Breast epithelium (tissue), 4 donors: ENCODE measurements at regions not wholly inside any gene's neighbourhood (a gene's known extent, or its start where the extent isn't known, plus 50 kb on each side); places are given as distances from the start of the nearest gene placed in this dataset.
"Not testable (repeated sequence)": the region's sequence is repeated elsewhere in the genome, so short reads cannot be mapped to it uniquely, and the experiment has no call there.

Source experiments
- DNase-seq, 2 donors: peaks; one replicate each; pipeline ENCODE4 v3.0.0-alpha.2; 2019; ENCODE audit warnings: low spot score in 2 of 2
- H3K27ac ChIP-seq, 2 donors: fragments of 200-600 bp; sonication (generic) in 1 of 2; one replicate each; pipeline ENCODE4 v1.5.1; 2016 to 2019; ENCODE audit warnings: mild to moderate bottlenecking in 1 of 2
- H3K27me3 ChIP-seq, 2 donors: fragments of 200-600 bp; sonication (generic) in 1 of 2; one replicate each; pipeline versions ENCODE4 v1.5.1 to v1.6.0; 2017 to 2019; ENCODE audit warnings: control low read depth in 1 of 2, mild to moderate bottlenecking in 1 of 2
- H3K36me3 ChIP-seq: fragments of 200-600 bp; one replicate; pipeline ENCODE4 v1.5.1; 2019
- H3K4me1 ChIP-seq, 2 donors: fragments of 200-600 bp; sonication (generic); one replicate each; pipeline ENCODE4 v1.5.1; 2016 to 2019; ENCODE audit warnings: control low read depth in 1 of 2
- H3K4me3 ChIP-seq, 3 donors: fragments of 200-600 bp; sonication (generic); 1 replicate in 2 of 3; 2 replicates in 1 of 3; pipeline ENCODE4 v1.5.1; 2016 to 2019; ENCODE audit warnings: mild to moderate bottlenecking in 3 of 3, moderate library complexity in 2 of 3
- H3K9me3 ChIP-seq, 2 donors: fragments of 200-600 bp; sonication (generic) in 1 of 2; one replicate each; pipeline ENCODE4 v1.5.1; 2016 to 2019; ENCODE audit warnings: control low read depth in 1 of 2
- POLR2A ChIP-seq: fragments of 450-650 bp; IDR thresholded peaks from one replicate; pipeline ENCODE4 v1.6.1; 2016; ENCODE audit warnings: antibody characterized with exemption, mild to moderate bottlenecking, moderate library complexity
- POLR2AphosphoS5 ChIP-seq, 3 donors: sonication (generic); formaldehyde crosslinking; IDR thresholded peaks; one replicate each; pipeline ENCODE4 v1.6.1; 2017; ENCODE audit warnings: antibody characterized with exemption in 3 of 3
- intact Hi-C: fragments of 100-400 bp; cut with DNase I; formaldehyde crosslinking; loops from one replicate; pipeline ENCODE4 v1.15.1; 2023; ENCODE audit warnings: low total_unique reads
- TF ChIP-seq, protein P1 (sequence below), 3 donors: fragments of 450-650 bp; IDR thresholded peaks; one replicate each; pipeline ENCODE4 v1.5.1; 2016 to 2017; ENCODE audit warnings: antibody characterized with exemption in 3 of 3, mild to moderate bottlenecking in 3 of 3, moderate library complexity in 3 of 3

DNA sequence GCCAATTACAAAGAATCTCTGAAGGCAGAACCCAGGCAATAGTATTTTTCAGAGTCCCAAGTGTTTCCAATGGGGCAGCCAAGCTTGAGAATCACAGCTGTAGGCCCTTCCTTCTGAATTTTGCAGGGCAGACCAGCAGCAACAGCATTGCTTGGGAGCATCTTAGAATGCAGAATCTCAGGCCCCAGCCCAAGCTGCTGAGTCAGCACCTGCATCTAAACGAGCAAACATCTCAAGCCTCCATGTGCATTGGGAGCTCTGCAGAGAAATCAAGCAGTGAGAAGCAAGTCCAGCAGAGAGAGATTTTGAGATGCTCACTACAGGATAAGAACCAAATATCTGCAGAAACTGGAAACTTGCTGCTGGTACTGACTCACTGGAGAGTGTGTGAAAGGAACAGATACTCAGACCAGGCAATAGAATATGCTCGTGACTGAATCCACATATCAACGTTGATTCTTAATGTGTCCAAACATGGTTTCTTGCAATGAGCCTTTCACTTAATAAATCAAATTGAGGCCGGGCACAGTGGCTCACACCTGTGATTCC lies 81.5 kb upstream of the TNFSF11 start:
- Histone ChIP-seq H3K27me3 (no peaks in the 10 kb centered on the region), H3K9me3 (no peaks in the 10 kb centered on the region), H3K4me3 (no peak overlapping the region), H3K4me1 (no peaks in the 10 kb centered on the region), H3K36me3 (no peaks in the 10 kb centered on the region), H3K27ac (no peak overlapping the region)
- intact Hi-C loops, result no loop called here
- DNase-seq, result no peak
- no peak for TF ChIP-seq POLR2A
- no peak for TF ChIP-seq POLR2AphosphoS5 (IDR thresholded peaks at IDR 0.05)
- TF ChIP-seq, protein P1, sequence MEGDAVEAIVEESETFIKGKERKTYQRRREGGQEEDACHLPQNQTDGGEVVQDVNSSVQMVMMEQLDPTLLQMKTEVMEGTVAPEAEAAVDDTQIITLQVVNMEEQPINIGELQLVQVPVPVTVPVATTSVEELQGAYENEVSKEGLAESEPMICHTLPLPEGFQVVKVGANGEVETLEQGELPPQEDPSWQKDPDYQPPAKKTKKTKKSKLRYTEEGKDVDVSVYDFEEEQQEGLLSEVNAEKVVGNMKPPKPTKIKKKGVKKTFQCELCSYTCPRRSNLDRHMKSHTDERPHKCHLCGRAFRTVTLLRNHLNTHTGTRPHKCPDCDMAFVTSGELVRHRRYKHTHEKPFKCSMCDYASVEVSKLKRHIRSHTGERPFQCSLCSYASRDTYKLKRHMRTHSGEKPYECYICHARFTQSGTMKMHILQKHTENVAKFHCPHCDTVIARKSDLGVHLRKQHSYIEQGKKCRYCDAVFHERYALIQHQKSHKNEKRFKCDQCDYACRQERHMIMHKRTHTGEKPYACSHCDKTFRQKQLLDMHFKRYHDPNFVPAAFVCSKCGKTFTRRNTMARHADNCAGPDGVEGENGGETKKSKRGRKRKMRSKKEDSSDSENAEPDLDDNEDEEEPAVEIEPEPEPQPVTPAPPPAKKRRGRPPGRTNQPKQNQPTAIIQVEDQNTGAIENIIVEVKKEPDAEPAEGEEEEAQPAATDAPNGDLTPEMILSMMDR (IDR thresholded peaks at IDR 0.05), result no peak

DNA sequence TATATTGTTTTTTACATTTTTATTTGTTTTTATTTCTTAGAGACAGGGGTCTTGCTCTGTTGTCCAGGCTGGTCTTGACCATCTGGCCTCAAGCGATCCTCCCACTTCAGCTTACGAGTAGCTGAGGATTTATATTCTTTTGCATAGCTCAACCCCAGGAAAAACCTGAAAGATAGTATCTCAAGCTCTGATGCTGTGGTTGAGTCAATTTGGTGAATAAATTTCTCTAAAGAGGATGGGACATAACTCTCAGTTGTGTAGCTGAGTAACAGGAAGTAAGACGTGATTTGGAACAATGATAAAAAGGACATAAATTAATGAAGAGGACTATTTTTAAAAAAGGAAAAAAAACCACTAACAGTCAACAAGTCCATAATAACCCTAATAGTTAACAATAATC lies 79.8 kb upstream of the TNFSF11 start:
- Histone ChIP-seq H3K9me3 (no peaks in the 10 kb centered on the region), H3K27ac (no peak overlapping the region), H3K36me3 (no peaks in the 10 kb centered on the region), H3K4me1 (no peaks in the 10 kb centered on the region), H3K27me3 (no peaks in the 10 kb centered on the region), H3K4me3 (no peak overlapping the region)
- DNase-seq, result no peak
- intact Hi-C loops, result no loop called here
- TF ChIP-seq, protein P1 (IDR thresholded peaks at IDR 0.05), result no peak
- no peak for TF ChIP-seq POLR2A
- TF ChIP-seq POLR2AphosphoS5 (IDR thresholded peaks at IDR 0.05), result no peak

DNA sequence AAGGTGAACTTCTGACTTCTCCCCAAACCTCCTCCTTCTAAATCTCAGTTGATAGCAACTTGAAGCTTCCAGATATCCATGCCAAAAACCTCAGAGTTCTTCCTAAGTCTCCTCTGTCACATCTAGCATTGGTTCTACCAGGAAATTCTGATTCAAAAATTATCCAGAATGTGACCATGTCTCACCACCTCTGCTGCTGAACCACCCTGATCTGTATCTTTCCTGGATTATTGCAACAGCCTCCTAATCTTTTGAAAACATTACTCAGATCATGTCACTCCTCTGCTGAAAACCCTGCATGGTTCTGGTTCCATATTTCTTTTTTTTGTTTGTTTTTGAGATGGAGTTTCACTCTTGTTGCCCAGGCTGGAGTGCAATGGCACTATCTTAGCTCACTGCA lies 78.7 kb upstream of the TNFSF11 start:
- TF ChIP-seq POLR2AphosphoS5 (IDR thresholded peaks at IDR 0.05) (no peak), POLR2A (no peak)
- TF ChIP-seq, protein P1 (IDR thresholded peaks at IDR 0.05), result no peak
- no peaks in the 10 kb centered on the region for H3K4me1 ChIP-seq
- DNase-seq, result no peak
- no peak overlapping the region for H3K27ac ChIP-seq
- no peaks in the 10 kb centered on the region for H3K36me3 ChIP-seq
- no peaks in the 10 kb centered on the region for H3K9me3 ChIP-seq
- intact Hi-C loops, result no loop called here
- H3K27me3 ChIP-seq, result no peaks in the 10 kb centered on the region
- H3K4me3 ChIP-seq, result no peak overlapping the region

DNA sequence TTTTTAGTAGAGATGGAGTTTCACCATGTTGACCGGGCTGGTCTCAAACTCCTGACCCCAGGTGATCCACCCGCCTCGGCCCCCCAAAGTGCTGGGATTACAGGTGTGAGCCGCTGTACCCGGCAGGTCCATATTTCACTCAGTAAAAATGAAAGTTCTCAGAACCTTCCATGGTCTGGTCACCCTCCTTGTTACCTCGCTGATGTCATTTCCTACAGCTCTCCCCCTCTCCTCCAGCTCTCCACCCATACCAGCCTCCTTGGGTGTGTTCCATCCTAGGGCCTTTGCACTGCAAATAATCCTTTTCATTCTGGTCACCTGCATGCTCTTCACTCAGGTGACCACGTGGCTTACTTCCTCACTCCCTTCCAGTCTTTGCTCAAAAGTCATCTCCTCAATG lies 78.2 kb upstream of the TNFSF11 start:
- intact Hi-C loops, result no loop called here

DNA sequence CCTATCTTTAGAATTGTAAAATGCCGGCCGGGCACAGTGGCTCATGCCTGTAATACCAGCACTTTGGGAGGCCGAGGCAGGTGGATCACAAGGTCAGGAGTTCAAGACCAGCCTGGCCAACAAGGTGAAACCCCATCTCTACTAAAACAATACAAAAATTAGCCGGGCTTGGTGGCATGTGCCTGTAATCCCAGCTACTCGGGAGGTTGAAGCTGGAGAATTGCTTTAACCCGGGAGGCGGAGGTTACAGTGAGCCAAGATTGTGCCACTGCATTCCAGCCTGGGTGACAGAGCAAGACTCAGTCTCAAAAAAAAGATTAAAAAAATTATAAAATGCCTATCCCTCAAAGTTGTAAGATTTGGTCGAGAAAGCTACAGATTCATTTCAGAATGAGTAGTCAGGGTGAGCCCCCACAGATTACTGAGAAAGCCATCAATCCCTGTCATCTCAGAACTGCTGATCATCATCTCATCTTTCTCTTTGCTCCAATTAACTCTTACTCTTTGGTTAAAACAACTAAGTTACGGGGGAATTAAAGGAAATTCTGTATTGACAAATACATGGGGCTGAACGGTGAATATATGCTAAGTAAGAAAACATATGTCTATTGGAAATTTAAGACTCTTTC lies 76.9 kb upstream of the TNFSF11 start:
- H3K27me3 ChIP-seq, H3K36me3 ChIP-seq, H3K9me3 ChIP-seq, DNase-seq, H3K4me3 ChIP-seq, H3K4me1 ChIP-seq, intact Hi-C loops, H3K27ac ChIP-seq: not testable (repeated sequence)

More for the DNA sequence above, 78.2 kb upstream of the TNFSF11 start:
- Histone ChIP-seq H3K27me3 (no peaks in the 10 kb centered on the region), H3K4me3 (no peak overlapping the region), H3K27ac (no peak overlapping the region), H3K4me1 (no peaks in the 10 kb centered on the region), H3K36me3 (no peaks in the 10 kb centered on the region), H3K9me3 (no peaks in the 10 kb centered on the region)
- no peak for DNase-seq
- TF ChIP-seq, protein P1 (IDR thresholded peaks at IDR 0.05), result no peak
- no peak for TF ChIP-seq POLR2A
- no peak for TF ChIP-seq POLR2AphosphoS5 (IDR thresholded peaks at IDR 0.05)
